ENCODE measurements at regions not wholly inside any gene's neighbourhood (a gene's known extent, or its start where the extent isn't known, plus 50 kb on each side); places are given as distances from the start of the nearest gene placed in this dataset.
"Not testable (repeated sequence)": the region's sequence is repeated elsewhere in the genome, so short reads cannot be mapped to it uniquely, and the experiment has no call there.

- Histone ChIP-seq H3K9me3 (ENCODE audit: control insufficient read depth in 2 of 3, insufficient read depth in 1 of 3, low read length in 3 of 3) (peaks cover 0 to 2% (median 0%) of the 10 kb centered on the region in 3 donors), H3K4me3 (ENCODE audit: low read length in 3 of 3) (no peak overlapping the region), H3K27ac (ENCODE audit: low read depth in 2 of 2, low read length in 2 of 2) (no peak overlapping the region), H3K36me3 (ENCODE audit: control insufficient read depth in 2 of 3, insufficient read depth in 3 of 3, low read length in 3 of 3) (no peaks in the 10 kb centered on the region), H3K9ac (ENCODE audit: low read length in 3 of 3) (no peak overlapping the region), H3K4me1 (ENCODE audit: control insufficient read depth in 2 of 3, insufficient read depth in 2 of 3, low read depth in 1 of 3, low read length in 3 of 3) (no peaks in the 10 kb centered on the region), H3K27me3 (ENCODE audit: control insufficient read depth, insufficient read depth, low read length) (no peaks in the 10 kb centered on the region)
- DNase-seq (peak in 2 of 5 donors; percentile 19 to 26), FAIRE-seq (no peak)
- TF ChIP-seq CTCF (IDR thresholded peaks at IDR 0.05; ENCODE audit: borderline replicate concordance, extremely low read depth, insufficient read depth): no peak
- intact Hi-C loops (cut with DNase I): no loop called here
Measured at GRCh38 chr4:28010577-28011240, 1150.1 kb downstream of the STIM2 start.

- H3K9me3 ChIP-seq (ENCODE audit: control insufficient read depth in 2 of 3, insufficient read depth in 1 of 3, low read length in 3 of 3): peaks cover 0 to 2% (median 0%) of the 10 kb centered on the region in 3 donors
- TF ChIP-seq CTCF (IDR thresholded peaks at IDR 0.05; ENCODE audit: borderline replicate concordance, extremely low read depth, insufficient read depth): no peak
- H3K4me3 ChIP-seq (ENCODE audit: low read length in 3 of 3): no peak overlapping the region
- H3K27me3 ChIP-seq (ENCODE audit: control insufficient read depth, insufficient read depth, low read length): no peaks in the 10 kb centered on the region
- intact Hi-C loops (cut with DNase I): no loop called here
- no peaks in the 10 kb centered on the region for H3K36me3 ChIP-seq (ENCODE audit: control insufficient read depth in 2 of 3, insufficient read depth in 3 of 3, low read length in 3 of 3)
- H3K4me1 ChIP-seq (ENCODE audit: control insufficient read depth in 2 of 3, insufficient read depth in 2 of 3, low read depth in 1 of 3, low read length in 3 of 3): no peaks in the 10 kb centered on the region
- DNase-seq (no peak), FAIRE-seq (no peak)
- H3K9ac ChIP-seq (ENCODE audit: low read length in 3 of 3): no peak overlapping the region
- no peak overlapping the region for H3K27ac ChIP-seq (ENCODE audit: low read depth in 2 of 2, low read length in 2 of 2)
Measured at GRCh38 chr4:28014469-28014868, 1153.8 kb downstream of the STIM2 start.

GRCh38 chr4:28015996-28016395, 1155.4 kb downstream of the STIM2 start:
- Histone ChIP-seq H3K9ac (ENCODE audit: low read length in 3 of 3) (no peak overlapping the region), H3K9me3 (ENCODE audit: control insufficient read depth in 2 of 3, insufficient read depth in 1 of 3, low read length in 3 of 3) (peaks cover 0 to 2% (median 0%) of the 10 kb centered on the region in 3 donors), H3K27me3 (ENCODE audit: control insufficient read depth, insufficient read depth, low read length) (no peaks in the 10 kb centered on the region), H3K27ac (ENCODE audit: low read depth in 2 of 2, low read length in 2 of 2) (no peak overlapping the region), H3K4me3 (ENCODE audit: low read length in 3 of 3) (no peak overlapping the region), H3K4me1 (ENCODE audit: control insufficient read depth in 2 of 3, insufficient read depth in 2 of 3, low read depth in 1 of 3, low read length in 3 of 3) (no peaks in the 10 kb centered on the region), H3K36me3 (ENCODE audit: control insufficient read depth in 2 of 3, insufficient read depth in 3 of 3, low read length in 3 of 3) (no peaks in the 10 kb centered on the region)
- intact Hi-C loops (cut with DNase I): no loop called here
- TF ChIP-seq CTCF (IDR thresholded peaks at IDR 0.05; ENCODE audit: borderline replicate concordance, extremely low read depth, insufficient read depth): no peak
- FAIRE-seq (no peak), DNase-seq (no peak)

GRCh38 chr4:28038253-28038652, 1177.6 kb downstream of the STIM2 start:
- intact Hi-C loops (cut with DNase I); DNase-seq; H3K9me3 ChIP-seq (ENCODE audit: control insufficient read depth in 2 of 3, insufficient read depth in 1 of 3, low read length in 3 of 3); H3K36me3 ChIP-seq (ENCODE audit: control insufficient read depth in 2 of 3, insufficient read depth in 3 of 3, low read length in 3 of 3); H3K9ac ChIP-seq (ENCODE audit: low read length in 3 of 3); FAIRE-seq; H3K4me3 ChIP-seq (ENCODE audit: low read length in 3 of 3); H3K4me1 ChIP-seq (ENCODE audit: control insufficient read depth in 2 of 3, insufficient read depth in 2 of 3, low read depth in 1 of 3, low read length in 3 of 3); H3K27ac ChIP-seq (ENCODE audit: low read depth in 2 of 2, low read length in 2 of 2); H3K27me3 ChIP-seq (ENCODE audit: control insufficient read depth, insufficient read depth, low read length): not testable (repeated sequence)
